Right lobe of liver (tissue), 4 donors: ENCODE measurements at regions not wholly inside any gene's neighbourhood (a gene's known extent, or its start where the extent isn't known, plus 50 kb on each side); places are given as distances from the start of the nearest gene placed in this dataset.

Experiments
- POLR2A ChIP-seq: fragments of 450-650 bp; IDR thresholded peaks from one replicate; pipeline ENCODE4 v1.6.1; 2017; ENCODE audit warnings: antibody characterized with exemption, mild to moderate bottlenecking
- TF ChIP-seq, protein P1 (sequence below), 4 donors: fragments of 200-600 bp in 3 of 4; fragments of 450-650 bp in 1 of 4; IDR thresholded peaks; one replicate each; pipeline versions ENCODE4 v1.5.1 to v1.8.0; 2016 to 2022; ENCODE audit warnings: antibody characterized with exemption in 4 of 4, mild to moderate bottlenecking in 2 of 4
- donor health status: DM: no; HTN: no; CAD: no.
- donor health status: DM: no; HTN: no; CAD: no.
- donor health status: DM: no; HTN: yes; CAD: no.

DNA sequence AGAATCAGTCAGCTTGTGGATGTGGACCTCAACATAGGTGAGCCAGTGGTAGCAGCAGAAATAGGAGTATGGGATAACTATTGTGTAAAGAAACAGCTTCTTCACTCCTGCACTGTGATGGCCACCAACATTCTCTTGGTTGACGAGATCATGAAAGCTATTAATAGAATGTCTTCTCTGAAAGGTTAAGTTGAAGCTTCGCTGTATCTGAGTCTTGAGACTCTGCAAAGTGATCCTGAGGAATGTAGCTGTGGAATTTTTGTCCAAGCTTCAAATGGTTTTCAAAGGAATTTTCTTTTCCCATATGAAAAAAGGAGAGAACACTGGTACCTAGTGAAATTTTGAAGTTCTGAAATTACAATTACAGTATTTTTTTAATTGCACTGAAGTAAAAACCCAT is 146.3 kb downstream of the GMNC start:
- TF ChIP-seq, protein P1, sequence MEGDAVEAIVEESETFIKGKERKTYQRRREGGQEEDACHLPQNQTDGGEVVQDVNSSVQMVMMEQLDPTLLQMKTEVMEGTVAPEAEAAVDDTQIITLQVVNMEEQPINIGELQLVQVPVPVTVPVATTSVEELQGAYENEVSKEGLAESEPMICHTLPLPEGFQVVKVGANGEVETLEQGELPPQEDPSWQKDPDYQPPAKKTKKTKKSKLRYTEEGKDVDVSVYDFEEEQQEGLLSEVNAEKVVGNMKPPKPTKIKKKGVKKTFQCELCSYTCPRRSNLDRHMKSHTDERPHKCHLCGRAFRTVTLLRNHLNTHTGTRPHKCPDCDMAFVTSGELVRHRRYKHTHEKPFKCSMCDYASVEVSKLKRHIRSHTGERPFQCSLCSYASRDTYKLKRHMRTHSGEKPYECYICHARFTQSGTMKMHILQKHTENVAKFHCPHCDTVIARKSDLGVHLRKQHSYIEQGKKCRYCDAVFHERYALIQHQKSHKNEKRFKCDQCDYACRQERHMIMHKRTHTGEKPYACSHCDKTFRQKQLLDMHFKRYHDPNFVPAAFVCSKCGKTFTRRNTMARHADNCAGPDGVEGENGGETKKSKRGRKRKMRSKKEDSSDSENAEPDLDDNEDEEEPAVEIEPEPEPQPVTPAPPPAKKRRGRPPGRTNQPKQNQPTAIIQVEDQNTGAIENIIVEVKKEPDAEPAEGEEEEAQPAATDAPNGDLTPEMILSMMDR (IDR thresholded peaks at IDR 0.05): no peak
- TF ChIP-seq POLR2A: no peak
